GM23338 (cell line): ENCODE measurements at regions not wholly inside any gene's neighbourhood (a gene's known extent, or its start where the extent isn't known, plus 50 kb on each side); places are given as distances from the start of the nearest gene placed in this dataset.

ENCODE experiments used
- CREB1 ChIP-seq: fragments of 250-450 bp; sonication (Bioruptor Pico); IDR thresholded peaks from 2 replicates; pipeline ENCODE4 v1.5.0; 2020; ENCODE audit warnings: low read depth, mild to moderate bottlenecking, moderate library complexity
- CTCF ChIP-seq, 2 experiments: fragments of 200-600 bp in 1 of 2; sonication (generic) in 1 of 2; conservative IDR thresholded peaks; 2 replicates each; pipeline versions ENCODE4 v1.5.1 to v1.6.1; 2016 to 2017; ENCODE audit warnings: antibody characterized with exemption in 2 of 2, low read depth in 2 of 2, mild to moderate bottlenecking in 2 of 2, moderate library complexity in 1 of 2
- EZH2 ChIP-seq: fragments of 200-600 bp; sonication (generic); IDR thresholded peaks from one replicate; pipeline ENCODE4 v1.8.0; 2017; ENCODE audit warnings: antibody characterized with exemption, mild to moderate bottlenecking, low read depth; ENCODE audit not compliant: unreplicated experiment
- EZH2phosphoT487 ChIP-seq: fragments of 200-600 bp; sonication (generic); IDR thresholded peaks from one replicate; pipeline ENCODE4 v1.8.1; 2018; ENCODE audit warnings: antibody characterized with exemption; ENCODE audit not compliant: unreplicated experiment
- JUNB ChIP-seq: IDR thresholded peaks from one replicate; pipeline ENCODE4 v1.6.1; 2016; ENCODE audit warnings: antibody characterized with exemption; ENCODE audit not compliant: unreplicated experiment
- NANOG ChIP-seq: IDR thresholded peaks from 2 replicates; pipeline ENCODE4 v1.6.1; 2016; ENCODE audit warnings: antibody characterized with exemption, borderline replicate concordance
- POLR2AphosphoS5 ChIP-seq: IDR thresholded peaks from 2 replicates; pipeline ENCODE4 v1.6.1; 2016; ENCODE audit warnings: antibody characterized with exemption, low read depth
- STAT1 ChIP-seq: IDR thresholded peaks from one replicate; pipeline ENCODE4 v1.6.1; 2016; ENCODE audit warnings: antibody characterized with exemption; ENCODE audit not compliant: unreplicated experiment
- ZNF114 ChIP-seq: fragments of 250-450 bp; sonication (Bioruptor Pico); IDR thresholded peaks from 2 replicates; pipeline ENCODE4 v1.5.0; 2020; ENCODE audit warnings: mild to moderate bottlenecking, moderate library complexity
- ZNF462 ChIP-seq: fragments of 250-450 bp; sonication (Bioruptor Pico); IDR thresholded peaks from 2 replicates; pipeline ENCODE4 v1.5.0; 2020; ENCODE audit warnings: mild to moderate bottlenecking, moderate library complexity

DNA sequence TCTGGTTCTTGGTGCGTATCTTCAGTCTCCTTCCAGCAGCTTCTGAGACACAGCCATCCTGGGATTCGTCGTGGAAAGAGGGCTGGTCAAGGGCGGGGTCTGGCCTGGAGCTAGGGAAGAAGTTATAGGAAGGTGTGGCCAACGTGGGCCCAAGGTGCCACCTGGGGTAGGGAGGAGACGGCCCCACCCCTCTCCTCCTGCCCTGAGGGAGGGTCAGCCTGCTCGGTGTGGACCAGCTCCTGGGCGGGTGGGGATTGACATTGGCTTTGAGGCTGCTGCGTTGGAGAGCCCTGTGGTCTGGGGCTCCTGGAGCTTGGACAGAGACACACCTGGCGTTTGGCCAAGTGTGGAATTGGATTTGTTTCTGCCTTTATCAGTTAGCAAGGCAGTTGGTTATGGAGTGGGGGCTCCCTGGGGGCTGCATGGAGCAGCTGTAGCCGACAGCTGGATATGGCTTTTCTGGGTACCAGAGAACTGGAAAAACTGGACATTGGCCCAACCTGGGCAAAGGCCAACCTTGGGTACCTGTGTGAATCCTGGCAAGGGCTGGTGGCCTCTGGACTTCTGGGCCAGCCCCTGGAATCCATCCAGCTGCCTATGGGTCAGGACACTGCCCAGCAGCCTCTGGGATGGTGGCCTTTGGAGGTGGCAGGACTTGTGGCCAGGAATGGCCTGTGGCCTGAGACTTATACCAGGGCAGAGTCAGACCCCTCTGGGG, 75.7 kb upstream of the PPP1R26 start (continued):
- TF ChIP-seq ZNF462 (CRISPR knock-in tag) (no peak), EZH2phosphoT487 (no peak), NANOG (no peak), POLR2AphosphoS5 (no peak), STAT1 (no peak), CREB1 (CRISPR knock-in tag) (no peak), JUNB (no peak), EZH2 (no peak), CTCF (conservative IDR thresholded peaks at IDR 0.05; ENCODE audit: low read depth in 2 of 2) (no peak), ZNF114 (CRISPR knock-in tag) (no peak)
